Naive thymus-derived CD4-positive, alpha-beta T cell (primary cell): ENCODE measurements at regions not wholly inside any gene's neighbourhood (a gene's known extent, or its start where the extent isn't known, plus 50 kb on each side); places are given as distances from the start of the nearest gene placed in this dataset.

Experiments used
- ATAC-seq: fragments of 150-1000 bp; cut with Tn5 transposase; 2 replicates; pipeline ENCODE4 v1.10.0; 2021; ENCODE audit warnings: mild to moderate bottlenecking, moderate library complexity
- CTCF ChIA-PET: fragments of 350-600 bp; sonication (Branson Sonifier 250); formaldehyde crosslinking; loops from one replicate; lab custom pipeline; 2021; ENCODE audit warnings: antibody characterized with exemption; lab: Charles Lee
- POLR2A ChIA-PET: fragments of 350-600 bp; sonication (Branson Sonifier 250); formaldehyde crosslinking; loops from one replicate; lab custom pipeline; 2021; ENCODE audit warnings: antibody characterized with exemption, inconsistent platforms; lab: Charles Lee
- DNase-seq, 9 donors: peaks; one replicate each; pipeline versions ENCODE4 v3.0.0 to v3.0.0-alpha.2; 2020 to 2022; ENCODE audit warnings: mixed read lengths in 1 of 9
- H3K27ac ChIP-seq: one replicate; pipeline ENCODE4 v1.7.0; 2013; ENCODE audit warnings: mild to moderate bottlenecking, low read depth, low read length, moderate library complexity
- H3K27me3 ChIP-seq, 2 donors: one replicate each; pipeline ENCODE4 v1.7.0; 2013; ENCODE audit warnings: low read length in 2 of 2, mild to moderate bottlenecking in 2 of 2, moderate library complexity in 2 of 2; ENCODE audit not compliant: control insufficient read depth in 2 of 2, insufficient read depth in 2 of 2
- H3K36me3 ChIP-seq, 3 experiments: 1 replicate in 2 of 3; 2 replicates in 1 of 3; pipeline ENCODE4 v1.7.0; 2013; ENCODE audit warnings: low read length in 3 of 3, mild to moderate bottlenecking in 3 of 3, moderate library complexity in 1 of 3; ENCODE audit not compliant: insufficient read depth in 3 of 3, control insufficient read depth in 2 of 3
- H3K4me1 ChIP-seq, 2 donors: one replicate each; pipeline ENCODE4 v1.7.0; 2013; ENCODE audit warnings: low read length in 2 of 2, mild to moderate bottlenecking in 2 of 2, moderate library complexity in 1 of 2; ENCODE audit not compliant: control insufficient read depth in 2 of 2, insufficient read depth in 2 of 2
- H3K4me3 ChIP-seq: 2 replicates; pipeline ENCODE4 v1.7.0; 2013; ENCODE audit warnings: mild to moderate bottlenecking, low read length
- H3K9me3 ChIP-seq, 3 experiments: 1 replicate in 2 of 3; 2 replicates in 1 of 3; pipeline ENCODE4 v1.7.0; 2013; ENCODE audit warnings: low read length in 3 of 3; ENCODE audit not compliant: control insufficient read depth in 2 of 3
- H3K27ac Mint-ChIP-seq, 9 donors: one replicate each; pipeline ENCODE4 v1.8.0; 2020 to 2022; ENCODE audit warnings: mixed read lengths in 9 of 9, mild to moderate bottlenecking in 8 of 9, moderate library complexity in 5 of 9, inconsistent platforms in 2 of 9
- H3K27me3 Mint-ChIP-seq, 5 donors: one replicate each; pipeline ENCODE4 v1.8.0; 2021 to 2022; ENCODE audit warnings: mixed read lengths in 5 of 5, mild to moderate bottlenecking in 1 of 5
- H3K36me3 Mint-ChIP-seq, 5 donors: one replicate each; pipeline ENCODE4 v1.8.0; 2020 to 2022; ENCODE audit warnings: mixed read lengths in 5 of 5, mild to moderate bottlenecking in 3 of 5, inconsistent platforms in 1 of 5
- H3K4me1 Mint-ChIP-seq, 7 donors: one replicate each; pipeline ENCODE4 v1.8.0; 2020 to 2022; ENCODE audit warnings: mixed read lengths in 7 of 7, mild to moderate bottlenecking in 3 of 7, inconsistent platforms in 1 of 7
- H3K4me3 Mint-ChIP-seq, 10 donors: one replicate each; pipeline ENCODE4 v1.8.0; 2020 to 2022; ENCODE audit warnings: mild to moderate bottlenecking in 10 of 10, mixed read lengths in 10 of 10, moderate library complexity in 6 of 10, inconsistent platforms in 2 of 10
- H3K9me3 Mint-ChIP-seq, 11 donors: one replicate each; pipeline ENCODE4 v1.8.0; 2020 to 2022; ENCODE audit warnings: mixed read lengths in 11 of 11, mild to moderate bottlenecking in 4 of 11, inconsistent platforms in 1 of 11, moderate library complexity in 1 of 11
- intact Hi-C, 2 donors: fragments of 100-400 bp; cut with micrococcal nuclease; formaldehyde crosslinking; loops; one replicate each; pipeline ENCODE4 v1.15.1; 2023

GRCh38 chr11:116065986-116066385 is 561.8 kb upstream of the CADM1 start:
- POLR2A ChIA-PET: no interaction called here
- intact Hi-C loops: no loop called here
- Histone ChIP-seq H3K27me3 (no peaks in the 10 kb centered on the region), H3K4me3 (no peak overlapping the region), H3K36me3 (no peaks in the 10 kb centered on the region), H3K27ac (no peak overlapping the region), H3K9me3 (no peaks in the 10 kb centered on the region), H3K4me1 (no peaks in the 10 kb centered on the region)
- H3K36me3 Mint-ChIP-seq: no peaks in the 10 kb centered on the region
- ATAC-seq: no peak
- peaks cover 0 to 2% (median 0%) of the 10 kb centered on the region in 7 donors for H3K4me1 Mint-ChIP-seq
- no peak for DNase-seq
- H3K27me3 Mint-ChIP-seq: peaks cover 2 to 31% (median 8%) of the 10 kb centered on the region in 5 donors
- no peak overlapping the region for H3K4me3 Mint-ChIP-seq
- no peak overlapping the region for H3K27ac Mint-ChIP-seq
- CTCF ChIA-PET: no interaction called here
- H3K9me3 Mint-ChIP-seq: peaks cover 0 to 4% (median 0%) of the 10 kb centered on the region in 11 donors

DNA sequence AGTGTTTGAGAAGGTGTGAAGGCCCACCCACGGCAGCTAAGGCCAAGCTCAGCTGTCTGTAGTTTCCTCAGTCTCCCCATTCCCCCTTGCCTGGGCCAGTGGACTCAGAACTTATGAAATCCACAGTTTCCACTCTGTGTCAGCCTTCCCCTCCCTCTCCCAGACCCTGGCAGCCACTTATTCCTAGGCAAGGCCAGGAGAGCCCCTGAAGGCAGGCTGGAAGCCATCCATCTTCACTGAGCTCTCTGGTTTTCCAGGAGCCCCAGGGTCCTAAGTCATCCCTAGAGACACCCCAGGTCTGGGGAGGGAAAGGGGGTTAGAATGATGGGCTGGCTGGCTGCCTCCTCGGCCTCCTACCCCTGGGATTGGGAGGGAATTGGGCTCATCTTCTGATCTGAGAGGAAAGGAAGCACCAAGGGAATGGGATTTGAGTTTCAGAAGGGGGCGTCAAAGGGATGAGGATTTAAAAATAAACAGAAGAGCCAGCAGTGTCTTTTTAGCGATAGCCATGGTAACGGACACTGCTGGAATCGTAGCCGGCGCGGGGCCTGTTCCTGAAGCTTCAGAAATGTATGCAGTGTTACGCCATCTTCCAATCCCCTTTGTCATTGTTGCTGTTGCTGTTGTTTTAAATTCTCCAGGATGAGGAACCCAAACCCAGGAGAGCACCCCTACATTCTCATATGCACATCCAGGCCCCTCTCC is 561.1 kb upstream of the CADM1 start:
- intact Hi-C loops: no loop called here
- peaks cover 0 to 2% (median 0%) of the 10 kb centered on the region in 7 donors for H3K4me1 Mint-ChIP-seq
- ChIA-PET CTCF (interaction anchor here (1.4 kb wide), 1 partner anchor 91 kb away, joined by 3 read pairs; no protein-coding TSS in a partner anchor), POLR2A (no interaction called here)
- Histone ChIP-seq H3K36me3 (no peaks in the 10 kb centered on the region), H3K9me3 (no peaks in the 10 kb centered on the region), H3K4me3 (no peak overlapping the region), H3K27ac (no peak overlapping the region), H3K27me3 (no peaks in the 10 kb centered on the region), H3K4me1 (no peaks in the 10 kb centered on the region)
- H3K27me3 Mint-ChIP-seq: peaks cover 0 to 29% (median 12%) of the 10 kb centered on the region in 5 donors
- ATAC-seq (no peak), DNase-seq (no peak)
- no peaks in the 10 kb centered on the region for H3K36me3 Mint-ChIP-seq
- H3K27ac Mint-ChIP-seq: no peak overlapping the region
- H3K9me3 Mint-ChIP-seq: peaks cover 0 to 4% (median 0%) of the 10 kb centered on the region in 11 donors
- H3K4me3 Mint-ChIP-seq: no peak overlapping the region

DNA sequence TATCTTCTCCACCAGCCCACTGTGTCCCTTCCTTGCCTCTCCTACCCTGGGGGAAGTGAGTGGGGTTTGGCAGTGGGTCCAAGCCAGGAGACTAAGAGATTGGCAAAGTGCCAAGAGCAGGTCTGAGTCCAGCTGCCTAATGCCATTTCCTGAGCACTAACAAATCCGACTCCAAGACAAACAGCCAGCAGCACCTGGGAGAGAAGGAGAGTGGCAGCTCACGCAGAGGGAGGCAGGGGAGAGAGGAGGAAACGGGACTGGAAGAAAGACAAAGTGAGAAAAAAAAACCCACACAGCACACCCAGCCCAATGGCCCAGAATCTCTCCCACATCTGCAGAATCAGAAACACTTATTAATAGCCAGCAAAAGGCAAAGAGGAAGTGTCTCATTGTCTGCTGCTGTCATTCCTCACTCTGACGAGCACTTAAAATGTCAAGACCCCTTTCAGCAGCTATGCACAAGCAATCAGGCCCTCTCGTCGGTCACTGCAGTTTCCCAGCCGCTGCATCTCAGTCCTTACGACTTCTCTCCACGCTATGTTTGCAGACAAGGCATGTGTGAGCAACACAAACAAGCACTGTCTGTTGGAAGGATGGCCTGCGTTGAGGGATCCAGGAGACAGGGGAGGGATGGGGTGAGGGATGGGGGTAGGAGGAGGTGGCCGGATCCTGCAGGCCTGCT is 558.4 kb upstream of the CADM1 start:
- Histone ChIP-seq H3K4me1 (no peaks in the 10 kb centered on the region), H3K27me3 (no peaks in the 10 kb centered on the region), H3K27ac (no peak overlapping the region), H3K9me3 (no peaks in the 10 kb centered on the region), H3K4me3 (no peak overlapping the region), H3K36me3 (no peaks in the 10 kb centered on the region)
- ChIA-PET POLR2A (no interaction called here), CTCF (no interaction called here)
- DNase-seq (no peak), ATAC-seq (no peak)
- Mint-ChIP-seq H3K27me3 (peaks cover 2 to 26% (median 15%) of the 10 kb centered on the region in 5 donors), H3K27ac (no peak overlapping the region), H3K9me3 (peaks cover 0 to 4% (median 0%) of the 10 kb centered on the region in 11 donors), H3K4me3 (no peak overlapping the region), H3K4me1 (peaks cover 0 to 2% (median 0%) of the 10 kb centered on the region in 7 donors), H3K36me3 (no peaks in the 10 kb centered on the region)
- intact Hi-C loops: no loop called here

- H3K27ac ChIP-seq: no peak overlapping the region
- intact Hi-C loops: no loop called here
Observed at GRCh38 chr11:116062129-116062489, 557.9 kb upstream of the CADM1 start.

DNA sequence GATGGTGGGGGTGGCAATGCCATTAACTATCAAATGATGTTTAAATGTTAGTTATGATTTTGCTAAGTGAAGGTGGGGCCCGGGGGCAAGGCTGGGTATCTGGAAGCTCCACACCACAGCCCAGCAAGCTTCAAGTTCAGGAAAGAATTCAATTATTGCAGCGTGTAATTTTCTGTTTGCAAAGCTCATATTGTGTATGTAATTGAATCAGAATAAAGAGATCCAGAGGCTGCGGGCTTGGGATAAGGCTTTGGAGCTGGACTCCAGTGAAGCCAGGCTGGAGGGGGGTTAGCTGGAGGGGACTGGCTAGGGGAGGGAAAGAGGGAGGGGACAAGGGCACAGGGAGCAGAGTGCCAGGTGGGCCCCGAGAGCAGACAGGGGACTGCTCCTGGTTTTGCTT is 557.1 kb upstream of the CADM1 start:
- Histone ChIP-seq H3K27me3 (no peaks in the 10 kb centered on the region), H3K9me3 (no peaks in the 10 kb centered on the region), H3K27ac (no peak overlapping the region), H3K4me3 (no peak overlapping the region), H3K36me3 (no peaks in the 10 kb centered on the region), H3K4me1 (no peaks in the 10 kb centered on the region)
- H3K36me3 Mint-ChIP-seq: no peaks in the 10 kb centered on the region
- no peak overlapping the region for H3K4me3 Mint-ChIP-seq
- ChIA-PET POLR2A (no interaction called here), CTCF (no interaction called here)
- intact Hi-C loops: no loop called here
- peaks cover 2 to 25% (median 16%) of the 10 kb centered on the region in 5 donors for H3K27me3 Mint-ChIP-seq
- no peak overlapping the region for H3K27ac Mint-ChIP-seq
- peaks cover 0 to 4% (median under 1%) of the 10 kb centered on the region in 11 donors for H3K9me3 Mint-ChIP-seq
- ATAC-seq: no peak
- H3K4me1 Mint-ChIP-seq: peaks cover 0 to 2% (median 0%) of the 10 kb centered on the region in 7 donors
- DNase-seq: no peak

More at GRCh38 chr11:116062129-116062489, 557.9 kb upstream of the CADM1 start:
- no peaks in the 10 kb centered on the region for H3K36me3 Mint-ChIP-seq
- DNase-seq (no peak), ATAC-seq (no peak)
- no peak overlapping the region for H3K27ac Mint-ChIP-seq
- no peaks in the 10 kb centered on the region for H3K9me3 ChIP-seq
- POLR2A ChIA-PET: no interaction called here
- H3K4me1 Mint-ChIP-seq: peaks cover 0 to 2% (median 0%) of the 10 kb centered on the region in 7 donors
- no peak overlapping the region for H3K4me3 ChIP-seq
- CTCF ChIA-PET: no interaction called here
- no peaks in the 10 kb centered on the region for H3K27me3 ChIP-seq
- H3K27me3 Mint-ChIP-seq: peaks cover 2 to 26% (median 15%) of the 10 kb centered on the region in 5 donors
- peaks cover 0 to 4% (median 0%) of the 10 kb centered on the region in 11 donors for H3K9me3 Mint-ChIP-seq
- H3K4me3 Mint-ChIP-seq: no peak overlapping the region
- H3K4me1 ChIP-seq: no peaks in the 10 kb centered on the region
- no peaks in the 10 kb centered on the region for H3K36me3 ChIP-seq

- H3K4me3 Mint-ChIP-seq: no peak overlapping the region
- DNase-seq: no peak
- POLR2A ChIA-PET: no interaction called here
- intact Hi-C loops: no loop called here
- Histone ChIP-seq H3K4me3 (no peak overlapping the region), H3K27me3 (no peaks in the 10 kb centered on the region), H3K4me1 (no peaks in the 10 kb centered on the region), H3K36me3 (no peaks in the 10 kb centered on the region), H3K27ac (no peak overlapping the region), H3K9me3 (no peaks in the 10 kb centered on the region)
- CTCF ChIA-PET: no interaction called here
- peaks cover 2 to 17% (median 17%) of the 10 kb centered on the region in 5 donors for H3K27me3 Mint-ChIP-seq
- H3K9me3 Mint-ChIP-seq: peaks cover 0 to 8% (median 0%) of the 10 kb centered on the region in 11 donors
- H3K27ac Mint-ChIP-seq: no peak overlapping the region
- no peaks in the 10 kb centered on the region for H3K4me1 Mint-ChIP-seq
- no peak for ATAC-seq
- no peaks in the 10 kb centered on the region for H3K36me3 Mint-ChIP-seq
Observed at GRCh38 chr11:116059919-116060318, 555.7 kb upstream of the CADM1 start.
